Thyroid gland (tissue), 4 donors: ENCODE measurements at regions not wholly inside any gene's neighbourhood (a gene's known extent, or its start where the extent isn't known, plus 50 kb on each side); places are given as distances from the start of the nearest gene placed in this dataset.

Experiments used
- POLR2A ChIP-seq, 2 donors: fragments of 450-650 bp; IDR thresholded peaks; one replicate each; pipeline ENCODE4 v1.6.1; 2017; ENCODE audit warnings: antibody characterized with exemption in 2 of 2, mild to moderate bottlenecking in 2 of 2, moderate library complexity in 1 of 2
- TF ChIP-seq, protein P1 (sequence below), 6 experiments: fragments of 200-600 bp in 3 of 6; fragments of 450-650 bp in 3 of 6; sonication (generic) in 3 of 6; IDR thresholded peaks; one replicate each; pipeline ENCODE4 v1.5.1; 2016 to 2019; ENCODE audit warnings: antibody characterized with exemption in 6 of 6, mild to moderate bottlenecking in 2 of 6, inconsistent platforms in 1 of 6, moderate library complexity in 1 of 6

DNA sequence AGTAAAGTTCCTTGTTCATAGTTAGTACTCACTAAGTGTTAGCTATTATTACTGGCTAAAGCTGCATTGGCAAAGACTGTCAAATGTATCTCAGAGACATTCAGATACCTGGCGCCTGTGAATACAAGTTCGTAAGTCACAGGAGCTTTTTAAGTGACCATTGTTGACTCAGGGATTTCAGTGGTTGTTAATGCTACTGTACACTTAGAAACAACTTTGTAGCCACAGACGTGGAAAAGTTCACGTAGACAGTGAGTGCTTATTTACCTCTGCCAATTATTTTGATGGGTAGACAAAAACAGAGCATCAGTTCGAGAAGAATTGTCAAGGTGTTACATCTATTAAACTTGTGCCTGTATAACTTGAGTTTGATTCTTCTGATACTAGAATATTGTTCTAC lies 59.1 kb upstream of the RRP15 start:
- TF ChIP-seq, protein P1, sequence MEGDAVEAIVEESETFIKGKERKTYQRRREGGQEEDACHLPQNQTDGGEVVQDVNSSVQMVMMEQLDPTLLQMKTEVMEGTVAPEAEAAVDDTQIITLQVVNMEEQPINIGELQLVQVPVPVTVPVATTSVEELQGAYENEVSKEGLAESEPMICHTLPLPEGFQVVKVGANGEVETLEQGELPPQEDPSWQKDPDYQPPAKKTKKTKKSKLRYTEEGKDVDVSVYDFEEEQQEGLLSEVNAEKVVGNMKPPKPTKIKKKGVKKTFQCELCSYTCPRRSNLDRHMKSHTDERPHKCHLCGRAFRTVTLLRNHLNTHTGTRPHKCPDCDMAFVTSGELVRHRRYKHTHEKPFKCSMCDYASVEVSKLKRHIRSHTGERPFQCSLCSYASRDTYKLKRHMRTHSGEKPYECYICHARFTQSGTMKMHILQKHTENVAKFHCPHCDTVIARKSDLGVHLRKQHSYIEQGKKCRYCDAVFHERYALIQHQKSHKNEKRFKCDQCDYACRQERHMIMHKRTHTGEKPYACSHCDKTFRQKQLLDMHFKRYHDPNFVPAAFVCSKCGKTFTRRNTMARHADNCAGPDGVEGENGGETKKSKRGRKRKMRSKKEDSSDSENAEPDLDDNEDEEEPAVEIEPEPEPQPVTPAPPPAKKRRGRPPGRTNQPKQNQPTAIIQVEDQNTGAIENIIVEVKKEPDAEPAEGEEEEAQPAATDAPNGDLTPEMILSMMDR (IDR thresholded peaks at IDR 0.05) = no peak
- no peak for TF ChIP-seq POLR2A (IDR thresholded peaks at IDR 0.05)
